GM13977 (cell line): ENCODE measurements at regions not wholly inside any gene's neighbourhood (a gene's known extent, or its start where the extent isn't known, plus 50 kb on each side); places are given as distances from the start of the nearest gene placed in this dataset.

Source experiments
- DNase-seq: peaks from one replicate; pipeline ENCODE4 v3.0.0; 2012; ENCODE audit warnings: low spot score
- CTCF ChIP-seq: IDR thresholded peaks from 2 replicates; pipeline ENCODE4 v1.5.1; 2012; ENCODE audit warnings: mild to moderate bottlenecking, control low read depth; ENCODE audit not compliant: insufficient read depth; ENCODE audit errors: extremely low read depth, missing control alignments
- in situ Hi-C: fragments of 300-500 bp; cut with MboI; formaldehyde crosslinking; loops from one replicate; pipeline ENCODE4 v1.12.0; 2022; ENCODE audit warnings: low sequenced_read_pairs, low pct_unique_long_range_greater_than_20kb, mixed read lengths, inconsistent platforms; ENCODE audit not compliant: unreplicated experiment

DNA sequence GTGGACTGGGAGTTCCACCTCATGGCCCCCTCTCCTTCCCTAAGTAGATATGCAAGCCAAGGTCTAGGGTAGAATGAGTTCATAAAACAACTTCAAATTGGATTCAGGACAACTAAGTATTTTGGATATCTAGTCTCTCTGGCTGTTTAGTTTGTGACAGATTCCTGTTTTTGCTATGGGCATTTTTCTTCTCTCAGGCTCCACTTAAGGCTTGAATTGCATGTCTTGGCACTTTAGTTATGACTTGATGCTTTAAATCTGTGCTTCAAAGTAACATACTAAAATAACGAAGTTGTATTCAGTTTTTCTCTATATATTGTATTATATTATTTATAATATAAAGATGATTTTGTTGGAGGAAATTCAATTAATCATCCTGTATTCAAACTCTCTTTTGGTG, 873.4 kb upstream of the MBL2 start:
- TF ChIP-seq CTCF: no peak
- in situ Hi-C loops: no loop called here

GRCh38 chr10:53638006-53638405, 865.4 kb upstream of the MBL2 start:
- in situ Hi-C loops: no loop called here
- no peak for TF ChIP-seq CTCF
- no peak for DNase-seq

More for the DNA sequence above, 873.4 kb upstream of the MBL2 start:
- DNase-seq: no peak

DNA sequence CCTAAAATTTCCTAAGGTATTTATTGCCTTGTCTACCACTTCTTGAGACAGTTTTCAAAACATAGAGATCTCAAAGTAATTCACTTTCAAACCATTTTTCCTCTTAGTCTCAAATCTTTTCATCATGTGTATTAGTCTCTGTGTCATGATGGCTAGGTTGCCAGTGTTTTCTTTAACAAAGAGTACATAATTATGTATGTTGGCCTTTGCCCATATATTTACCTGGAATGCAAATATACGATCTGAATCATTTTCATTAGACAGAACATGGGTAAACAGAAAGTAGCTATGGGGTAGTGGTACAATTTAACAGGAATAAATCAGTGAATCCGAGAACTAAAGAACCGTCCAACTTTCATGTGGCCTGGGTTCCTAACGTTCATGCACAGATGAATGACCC, 852.1 kb upstream of the MBL2 start:
- in situ Hi-C loops: no loop called here
- DNase-seq: no peak
- no peak for TF ChIP-seq CTCF

GRCh38 chr10:53622201-53622600, 849.6 kb upstream of the MBL2 start:
- TF ChIP-seq CTCF: no peak
- no peak for DNase-seq
- in situ Hi-C loops: no loop called here

DNA sequence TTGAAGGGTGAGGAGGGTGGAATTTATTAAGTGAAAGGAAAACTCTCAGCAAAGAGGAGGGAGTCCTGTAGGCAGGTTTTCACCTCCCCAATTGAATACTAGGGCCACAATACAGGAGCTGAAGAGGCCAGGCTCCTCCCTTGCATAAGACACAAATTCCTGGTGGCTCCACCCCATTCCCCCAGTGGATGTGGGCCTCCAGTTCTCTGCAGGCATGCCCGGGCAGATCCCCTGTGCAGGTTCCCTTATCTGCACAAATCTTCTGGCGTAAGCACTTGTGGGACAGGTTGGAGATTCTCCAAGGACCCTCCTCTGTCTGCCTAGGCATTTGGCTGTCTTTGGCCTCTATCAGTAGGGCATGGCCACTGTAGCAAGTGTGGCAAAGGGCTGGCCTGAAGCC, 847.1 kb upstream of the MBL2 start:
- in situ Hi-C loops: no loop called here
- no peak for DNase-seq
- TF ChIP-seq CTCF: no peak

GRCh38 chr10:53607691-53608090, 835.1 kb upstream of the MBL2 start:
- in situ Hi-C loops: no loop called here
- no peak for TF ChIP-seq CTCF
- DNase-seq: no peak

DNA sequence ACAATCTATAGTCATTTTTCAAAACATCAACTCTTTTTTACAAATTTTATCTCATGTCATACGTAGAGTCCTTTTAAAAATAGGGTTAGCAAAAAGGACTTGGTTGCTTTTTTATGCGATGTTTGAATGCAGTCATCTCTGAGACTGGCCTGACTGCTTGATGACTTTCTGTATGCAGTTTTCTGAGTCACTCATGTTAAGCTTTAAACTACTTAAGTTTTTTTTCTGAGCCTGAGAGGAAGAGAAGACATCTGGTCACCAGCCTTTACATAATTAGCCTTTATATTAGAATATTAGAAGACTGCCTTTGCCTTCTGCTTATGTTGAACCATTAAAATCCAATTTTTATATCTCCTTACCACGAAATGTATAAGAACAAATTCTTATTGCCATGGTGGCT, 834.4 kb upstream of the MBL2 start:
- no peak for TF ChIP-seq CTCF
- in situ Hi-C loops: no loop called here
- DNase-seq: no peak
